Progenitor cell of endocrine pancreas (in vitro differentiated cells): ENCODE measurements at regions not wholly inside any gene's neighbourhood (a gene's known extent, or its start where the extent isn't known, plus 50 kb on each side); places are given as distances from the start of the nearest gene placed in this dataset.
A peak's percentile ranks its signal among the peaks of the same experiment; 100 is the strongest.

Experiments used
- DNase-seq: peaks from one replicate; pipeline ENCODE4 v3.0.0; 2021; ENCODE audit warnings: low spot score; ENCODE audit not compliant: unreplicated experiment
- H3K27ac Mint-ChIP-seq: 2 replicates; pipeline ENCODE4 v1.8.0; 2021; ENCODE audit warnings: mild to moderate bottlenecking, moderate library complexity, mixed read lengths
- H3K27me3 Mint-ChIP-seq: 2 replicates; pipeline ENCODE4 v1.8.0; 2021; ENCODE audit warnings: mixed read lengths
- H3K36me3 Mint-ChIP-seq: 2 replicates; pipeline ENCODE4 v1.8.0; 2022; ENCODE audit warnings: mixed read lengths; ENCODE audit not compliant: insufficient read depth
- H3K4me1 Mint-ChIP-seq: 2 replicates; pipeline ENCODE4 v1.8.0; 2021; ENCODE audit warnings: low read depth, mixed read lengths
- H3K4me3 Mint-ChIP-seq: 2 replicates; pipeline ENCODE4 v1.8.0; 2021; ENCODE audit warnings: low read depth, mild to moderate bottlenecking, moderate library complexity, mixed read lengths
- H3K9me3 Mint-ChIP-seq: 2 replicates; pipeline ENCODE4 v1.8.0; 2021; ENCODE audit warnings: low read depth, mixed read lengths
- CTCF ChIP-seq: fragments of 200-600 bp; sonication (generic); IDR thresholded peaks from one replicate; pipeline ENCODE4 v1.5.0; 2021; ENCODE audit warnings: antibody characterized with exemption, mild to moderate bottlenecking; ENCODE audit not compliant: unreplicated experiment

GRCh38 chr3:66656609-66657008, 155.8 kb upstream of the LRIG1 start:
- Mint-ChIP-seq H3K27me3 (no peaks in the 10 kb centered on the region), H3K4me1 (peaks cover 38% of the 10 kb centered on the region), H3K9me3 (peaks cover 3% of the 10 kb centered on the region), H3K27ac (peak overlapping the region; percentile 91), H3K4me3 (no peak overlapping the region), H3K36me3 (no peaks in the 10 kb centered on the region)
- no peak for TF ChIP-seq CTCF
- DNase-seq: no peak

DNA sequence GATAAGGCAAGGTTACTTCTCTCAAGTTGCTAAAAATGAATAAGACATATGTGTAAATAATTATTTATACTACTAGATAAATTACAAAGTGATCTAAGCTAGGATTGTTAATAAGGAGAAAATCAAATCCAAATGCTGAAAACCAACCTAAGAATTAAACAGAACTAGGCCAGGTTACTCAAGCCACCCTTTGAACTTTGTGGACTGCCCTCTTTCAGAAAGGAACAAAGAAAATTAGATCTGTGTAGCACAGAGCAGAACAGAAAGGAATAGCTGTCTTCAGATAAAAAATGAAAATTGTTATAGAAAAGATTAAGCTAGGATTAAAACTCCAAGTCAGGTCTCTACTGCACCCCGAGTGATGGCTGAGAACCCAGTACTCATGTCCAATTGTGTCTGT, 158.2 kb upstream of the LRIG1 start:
- no peak for DNase-seq
- peaks cover 32% of the 10 kb centered on the region for H3K4me1 Mint-ChIP-seq
- no peak overlapping the region for H3K4me3 Mint-ChIP-seq
- no peaks in the 10 kb centered on the region for H3K27me3 Mint-ChIP-seq
- no peaks in the 10 kb centered on the region for H3K9me3 Mint-ChIP-seq
- no peak for TF ChIP-seq CTCF
- no peak overlapping the region for H3K27ac Mint-ChIP-seq
- H3K36me3 Mint-ChIP-seq: no peaks in the 10 kb centered on the region

- Mint-ChIP-seq H3K4me3 (no peak overlapping the region), H3K4me1 (peaks cover 23% of the 10 kb centered on the region), H3K9me3 (no peaks in the 10 kb centered on the region), H3K27ac (no peak overlapping the region), H3K36me3 (no peaks in the 10 kb centered on the region), H3K27me3 (peaks cover 2% of the 10 kb centered on the region)
- no peak for DNase-seq
- no peak for TF ChIP-seq CTCF
These were observed 160.8 kb upstream of the LRIG1 start for GRCh38 chr3:66661628-66662027.

- Mint-ChIP-seq H3K27me3 (peaks cover 2% of the 10 kb centered on the region), H3K27ac (no peak overlapping the region), H3K4me3 (no peak overlapping the region), H3K36me3 (no peaks in the 10 kb centered on the region), H3K4me1 (peaks cover 19% of the 10 kb centered on the region), H3K9me3 (no peaks in the 10 kb centered on the region)
- no peak for DNase-seq
- no peak for TF ChIP-seq CTCF
These were observed 162.1 kb upstream of the LRIG1 start for GRCh38 chr3:66662894-66663293.

DNA sequence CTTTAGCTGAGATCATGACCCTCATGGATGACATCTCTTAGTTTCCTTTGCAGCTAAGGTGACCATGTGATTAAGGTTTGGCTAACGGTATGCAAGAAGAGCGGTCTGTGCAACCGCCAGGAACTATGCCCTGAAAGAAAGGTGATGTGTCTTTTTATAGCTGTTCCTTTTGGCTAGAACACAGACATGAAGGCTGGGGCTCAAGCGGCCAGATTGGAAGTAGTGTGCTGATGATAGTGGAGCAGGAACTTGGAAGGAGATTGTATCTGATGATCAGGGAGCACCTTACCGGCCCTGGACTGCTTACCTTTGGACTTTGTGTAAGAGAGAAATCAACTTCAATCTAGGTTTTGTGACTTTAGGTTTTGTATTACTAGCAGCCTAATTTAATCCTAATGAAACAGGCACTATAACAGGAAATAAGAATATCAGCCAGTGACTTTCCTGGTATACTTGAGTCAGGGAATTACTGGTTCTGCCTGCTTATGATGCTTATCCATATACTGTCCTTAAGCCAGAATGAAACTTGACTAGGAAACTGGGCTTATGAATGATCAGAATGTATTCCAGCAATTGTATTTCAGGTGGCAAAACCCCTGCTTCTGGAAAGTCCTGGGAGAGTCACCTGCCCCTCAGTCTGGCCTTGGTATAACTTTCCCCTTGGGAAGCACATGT, 164.3 kb upstream of the LRIG1 start:
- TF ChIP-seq CTCF: no peak
- H3K27ac Mint-ChIP-seq: no peak overlapping the region
- H3K4me1 Mint-ChIP-seq: peaks cover 17% of the 10 kb centered on the region
- no peak for DNase-seq
- no peaks in the 10 kb centered on the region for H3K36me3 Mint-ChIP-seq
- H3K27me3 Mint-ChIP-seq: peaks cover 2% of the 10 kb centered on the region
- no peaks in the 10 kb centered on the region for H3K9me3 Mint-ChIP-seq
- H3K4me3 Mint-ChIP-seq: no peak overlapping the region
